ENCODE measurements at regions not wholly inside any gene's neighbourhood (a gene's known extent, or its start where the extent isn't known, plus 50 kb on each side); places are given as distances from the start of the nearest gene placed in this dataset.

- DNase-seq, result no peak
Observed at GRCh38 chr9:116008278-116008677, 145.3 kb upstream of the PAPPA start.

DNA sequence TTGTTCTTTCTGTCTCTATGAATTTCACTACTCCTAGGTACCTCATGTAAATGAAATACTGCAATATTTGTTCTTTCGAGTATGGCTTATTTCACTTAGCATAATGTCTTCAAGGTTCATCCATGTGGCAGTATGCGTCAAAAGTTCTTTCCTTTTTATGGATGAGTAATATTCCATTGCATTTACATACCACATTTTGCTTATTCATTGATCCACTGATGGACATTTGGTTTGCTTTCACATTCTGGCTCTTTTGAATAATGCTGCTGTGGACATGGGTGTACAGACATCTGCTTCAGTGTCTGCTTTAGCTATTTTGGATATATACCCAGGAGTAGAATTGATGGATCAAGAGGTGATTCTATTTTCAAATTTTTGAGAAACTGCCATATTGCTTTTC lies 144.2 kb upstream of the PAPPA start:
- DNase-seq, result no peak

DNA sequence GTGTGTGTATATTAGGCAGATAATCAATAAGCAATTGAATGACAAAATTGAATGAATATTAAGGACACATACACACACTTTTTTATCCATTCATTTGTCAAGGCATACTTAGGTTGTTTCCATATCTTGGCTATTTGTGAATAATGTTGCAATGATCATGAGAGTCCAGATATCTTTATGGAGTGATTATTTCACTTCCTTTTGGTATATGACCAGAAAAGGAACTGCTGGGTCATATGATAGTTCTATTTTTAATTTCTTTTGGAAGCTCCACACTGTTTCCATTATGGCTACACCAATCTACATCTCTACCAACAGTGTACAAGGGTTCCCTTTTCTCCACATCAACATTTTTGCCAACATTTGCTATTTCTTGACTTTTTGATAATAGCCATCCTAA lies 137.7 kb upstream of the PAPPA start:
- no peak for DNase-seq

GRCh38 chr9:116020146-116020545 lies 133.4 kb upstream of the PAPPA start:
- DNase-seq, result no peak

DNA sequence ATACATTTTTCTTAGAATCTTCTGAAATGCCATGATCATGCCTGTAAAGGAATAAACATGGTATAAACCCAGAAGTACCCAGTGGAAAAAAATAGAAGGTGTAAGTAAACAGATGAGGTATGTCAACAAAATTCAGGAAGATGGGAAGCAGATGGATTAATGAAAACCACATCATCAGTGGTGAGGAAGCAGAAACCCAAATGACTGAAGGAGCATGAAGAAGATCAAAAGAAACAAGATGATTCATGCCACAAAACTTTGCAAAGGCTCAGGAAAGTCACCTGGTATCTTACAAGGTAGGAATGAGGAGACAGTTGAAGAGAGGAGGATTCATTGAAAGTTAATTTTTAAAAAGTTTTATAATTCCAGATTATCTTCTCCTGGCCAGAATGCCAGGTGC lies 132.8 kb upstream of the PAPPA start:
- DNase-seq, result no peak

DNA sequence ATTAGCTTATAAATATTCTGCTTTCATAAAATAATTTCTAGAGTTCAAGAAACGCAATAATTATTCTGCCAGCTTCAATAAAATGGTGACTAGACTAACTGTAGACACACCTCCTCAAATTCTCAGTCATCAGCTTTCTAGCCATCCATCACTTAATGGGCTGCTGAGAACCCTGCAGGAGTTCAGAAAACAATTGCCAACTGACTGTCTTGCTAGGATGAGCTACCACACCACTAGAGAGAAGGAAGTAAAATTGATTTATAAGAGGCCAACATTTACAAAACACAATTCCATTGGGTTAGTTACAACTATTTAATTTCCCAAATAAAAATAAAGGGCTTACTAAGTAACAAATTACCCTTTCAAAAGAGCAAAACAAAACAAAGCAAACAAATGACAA lies 126.5 kb upstream of the PAPPA start:
- DNase-seq, result no peak

- no peak for DNase-seq
Observed at GRCh38 chr9:116027511-116027910, 126.1 kb upstream of the PAPPA start.

GRCh38 chr9:116027951-116028350 lies 125.6 kb upstream of the PAPPA start:
- no peak for DNase-seq

GRCh38 chr9:116030517-116030916 lies 123.1 kb upstream of the PAPPA start:
- no peak for DNase-seq

DNA sequence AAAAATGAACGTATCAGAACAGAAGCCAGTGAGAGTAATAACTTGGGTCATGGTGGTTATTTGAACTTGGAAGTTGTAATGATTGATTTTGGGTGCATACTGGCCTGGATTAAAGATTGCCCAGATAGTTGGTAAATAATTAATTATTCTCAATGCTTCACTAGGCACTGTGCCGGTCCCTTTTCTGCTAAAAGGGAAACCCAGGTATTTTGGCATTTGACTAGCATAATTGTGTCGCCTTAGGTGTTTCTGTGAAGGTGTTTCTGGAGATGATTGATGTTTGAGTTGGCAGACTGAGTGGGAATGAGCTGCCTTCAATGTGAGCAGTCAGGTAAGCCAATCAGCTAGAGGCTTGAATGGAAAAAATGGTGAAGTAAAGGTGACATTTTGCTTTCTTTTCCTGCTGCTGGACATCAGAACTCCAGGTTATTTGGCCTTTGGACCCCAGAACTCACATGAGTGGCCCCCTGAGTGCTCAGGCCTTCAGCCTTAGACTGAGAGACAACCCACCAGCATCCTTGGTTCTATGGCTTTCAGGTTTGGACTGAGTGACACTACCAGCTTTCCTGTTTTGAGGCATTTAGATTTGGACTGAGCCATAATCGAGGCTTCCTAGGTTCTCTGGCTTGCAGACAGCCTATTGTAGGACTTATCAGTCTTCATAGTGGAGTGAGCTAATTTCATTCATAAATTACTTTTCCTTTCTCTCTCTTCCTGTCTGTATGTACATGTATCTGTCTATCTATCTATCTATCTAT lies 120.7 kb upstream of the PAPPA start:
- no peak for DNase-seq

GRCh38 chr9:116039312-116039711 lies 114.3 kb upstream of the PAPPA start:
- no peak for DNase-seq

DNA sequence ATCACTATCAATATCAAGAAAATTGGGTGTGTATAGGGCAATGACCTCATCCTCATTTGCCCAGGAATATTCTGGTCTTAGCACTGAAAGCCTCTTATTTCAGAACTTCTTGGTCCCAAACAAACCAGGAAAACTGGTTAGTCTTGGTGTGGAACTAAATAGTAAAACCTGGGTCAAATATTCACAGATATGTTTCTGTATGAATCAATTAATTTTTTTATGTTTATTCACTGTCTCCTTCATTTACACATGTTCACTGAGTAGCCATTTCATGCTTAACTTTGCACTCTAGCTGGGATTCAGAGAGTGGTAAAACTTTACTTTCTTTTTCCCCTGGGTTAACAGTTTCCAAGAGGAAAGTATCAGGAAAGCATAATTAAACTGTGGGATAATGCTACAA lies 113.7 kb upstream of the PAPPA start:
- no peak for DNase-seq

DNA sequence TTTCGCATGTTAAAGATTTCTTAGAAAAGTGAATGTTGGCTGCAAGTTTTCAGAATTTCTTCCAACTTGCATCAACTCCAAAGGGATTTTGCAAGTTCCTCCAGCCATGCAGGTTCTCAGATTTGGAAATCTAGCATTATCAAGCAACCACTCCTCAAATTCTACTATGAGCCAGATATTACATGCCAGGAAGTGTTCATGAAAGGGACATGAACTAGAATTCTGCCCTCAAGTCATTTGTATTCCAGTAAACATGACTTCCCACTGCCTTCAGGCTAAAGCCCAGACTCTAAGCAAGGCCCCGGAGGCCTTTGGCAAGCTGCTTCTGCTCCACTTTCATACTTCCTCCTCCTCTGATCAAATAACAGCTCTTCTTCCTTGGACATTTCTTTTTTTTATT lies 111.3 kb upstream of the PAPPA start:
- no peak for DNase-seq

DNA sequence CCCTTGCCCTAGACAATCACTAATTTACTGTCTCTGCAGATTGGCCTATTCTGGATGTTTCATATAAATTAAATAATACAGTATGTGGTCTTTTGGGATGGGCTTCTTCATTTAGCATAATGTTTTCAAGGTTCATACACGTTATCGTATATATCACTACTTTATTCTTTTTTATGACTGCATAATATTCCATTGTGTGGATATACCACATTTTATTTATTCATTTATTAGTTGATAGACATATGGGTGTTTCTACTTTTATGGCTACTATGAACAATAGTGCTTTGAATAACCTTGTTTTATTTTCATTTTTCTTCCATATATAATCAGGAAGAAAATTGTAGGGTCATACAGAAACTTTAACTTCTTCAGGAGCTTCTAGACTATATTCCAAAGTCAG lies 108.5 kb upstream of the PAPPA start:
- DNase-seq, result no peak

DNA sequence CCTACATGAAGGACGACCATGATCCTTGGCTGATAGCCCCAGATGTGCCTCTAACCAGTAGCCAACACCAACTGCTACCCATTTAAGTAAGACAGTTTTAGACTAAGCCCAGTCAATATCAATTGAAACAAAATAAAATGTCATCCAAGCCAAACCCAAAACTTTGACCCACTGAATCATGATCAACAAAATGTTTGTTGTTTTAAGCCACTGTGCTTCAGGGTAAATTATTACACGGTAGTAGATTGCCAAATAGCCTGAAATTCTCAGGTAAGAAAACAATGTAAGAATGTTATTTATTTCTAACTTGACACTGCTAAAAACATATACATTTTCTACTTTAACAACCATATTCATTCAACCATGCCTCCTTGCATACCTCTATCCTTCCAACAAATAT lies 105.5 kb upstream of the PAPPA start:
- no peak for DNase-seq

DNA sequence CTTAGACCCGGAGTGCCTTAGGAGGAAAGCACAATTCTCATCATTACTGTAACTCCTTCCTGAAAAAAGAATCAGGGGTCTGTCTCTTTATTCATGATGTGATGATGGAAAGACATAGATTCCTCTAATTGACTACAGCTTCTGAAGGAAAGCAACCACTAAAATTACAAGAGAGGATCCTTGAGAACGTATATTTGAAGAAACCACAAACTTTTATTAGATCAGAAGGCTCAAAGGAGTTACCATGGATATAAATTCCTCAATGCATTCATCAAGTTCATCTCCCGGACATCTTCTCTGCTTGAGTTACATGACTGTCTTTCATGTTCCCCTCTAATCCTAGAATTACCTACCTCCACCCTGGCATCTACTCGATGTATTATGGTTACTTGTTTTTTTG lies 104.1 kb upstream of the PAPPA start:
- no peak for DNase-seq

- no peak for DNase-seq
Observed at GRCh38 chr9:116051528-116051927, 102.1 kb upstream of the PAPPA start.

- DNase-seq, result no peak
Observed at GRCh38 chr9:116055536-116055935, 98.1 kb upstream of the PAPPA start.

DNA sequence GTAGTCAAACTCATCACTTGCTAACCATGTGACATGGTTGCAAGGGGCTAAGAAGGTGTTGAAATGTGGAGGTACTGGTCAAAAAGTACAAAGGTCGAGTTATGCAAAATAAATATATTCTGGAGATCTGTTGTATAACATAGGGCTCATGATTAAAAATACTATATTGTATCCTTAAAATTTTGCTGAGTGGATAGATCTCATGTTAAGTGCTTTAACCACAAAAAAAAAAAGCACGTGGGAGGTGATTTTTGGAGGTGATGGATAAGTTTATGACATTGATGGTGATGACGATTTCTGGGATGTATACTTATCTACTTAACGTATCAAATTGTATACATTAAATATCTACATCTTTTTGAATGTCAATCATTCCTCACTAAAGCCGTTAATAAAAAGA lies 96.2 kb upstream of the PAPPA start:
- no peak for DNase-seq

DNA sequence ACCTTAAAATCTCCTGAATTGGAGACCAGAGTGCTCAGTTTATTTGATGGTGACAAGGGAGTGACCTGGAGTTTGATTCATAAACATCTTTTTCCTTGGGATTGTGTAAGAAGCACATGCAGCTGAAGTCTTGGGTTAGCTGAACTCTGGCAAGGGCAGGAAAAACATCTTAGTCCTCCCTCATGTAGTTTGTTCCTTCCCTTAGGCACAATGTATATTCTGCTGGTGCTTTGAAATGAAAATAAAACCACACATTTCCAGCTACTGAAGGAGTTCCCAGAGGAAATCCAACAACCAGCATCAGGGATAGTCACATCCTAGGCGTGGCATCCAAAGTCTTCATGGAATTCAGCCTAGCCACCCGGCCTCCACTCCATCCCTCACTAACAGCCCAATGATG lies 95.2 kb upstream of the PAPPA start:
- no peak for DNase-seq

GRCh38 chr9:116059466-116059865 lies 94.1 kb upstream of the PAPPA start:
- DNase-seq, result no peak

GRCh38 chr9:116060631-116061030 lies 93.0 kb upstream of the PAPPA start:
- DNase-seq, result no peak

- no peak for DNase-seq
Observed at GRCh38 chr9:116061546-116062205, 91.9 kb upstream of the PAPPA start.

DNA sequence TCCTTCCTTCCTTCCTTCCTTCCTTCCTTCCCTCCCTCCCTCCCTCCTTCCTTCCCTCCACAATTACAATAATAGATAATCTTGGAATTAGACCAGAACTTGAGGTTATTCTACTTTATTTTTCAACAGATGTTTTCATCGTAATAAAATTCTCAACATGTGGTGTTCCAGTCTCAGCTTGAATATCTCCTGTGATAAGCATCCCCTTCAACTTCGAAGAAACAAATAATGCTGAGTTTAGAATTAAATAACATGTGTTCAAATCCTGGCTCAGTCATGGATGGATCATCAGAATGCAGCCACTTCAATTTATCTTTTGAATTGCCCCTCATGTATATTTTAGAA lies 91.4 kb upstream of the PAPPA start:
- DNase-seq, result no peak

GRCh38 chr9:116064970-116065369 lies 88.6 kb upstream of the PAPPA start:
- DNase-seq, result no peak
